ENCODE measurements at regions not wholly inside any gene's neighbourhood (a gene's known extent, or its start where the extent isn't known, plus 50 kb on each side); places are given as distances from the start of the nearest gene placed in this dataset.

GRCh38 chr3:168212664-168213285 is 117.1 kb upstream of the GOLIM4 start:
- in situ Hi-C loops (cut with MboI; ENCODE audit: low sequenced_read_pairs): no loop called here

GRCh38 chr3:168205451-168205850 is 109.7 kb upstream of the GOLIM4 start:
- in situ Hi-C loops (cut with MboI; ENCODE audit: low sequenced_read_pairs): no loop called here

- in situ Hi-C loops (cut with MboI; ENCODE audit: low sequenced_read_pairs): no loop called here
Measured at GRCh38 chr3:168197162-168197561, 101.4 kb upstream of the GOLIM4 start.

DNA sequence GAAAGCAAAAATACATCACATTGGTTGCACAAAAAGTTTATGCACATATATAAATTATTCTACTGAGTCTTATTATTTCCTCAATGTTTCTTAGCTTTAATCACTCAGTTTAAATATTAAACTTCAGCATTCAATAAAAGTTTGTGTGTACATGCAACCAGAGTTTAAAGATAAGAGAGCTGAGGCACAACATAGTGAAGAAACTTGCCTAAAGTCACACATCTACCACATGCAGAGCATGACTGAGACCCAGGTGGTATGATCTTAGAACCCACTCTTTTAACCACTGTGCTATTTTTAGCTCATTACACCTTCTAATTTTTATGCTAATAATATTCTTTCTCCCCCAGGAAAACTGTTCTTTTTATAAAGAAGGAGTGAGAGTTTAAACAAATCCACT is 96.1 kb upstream of the GOLIM4 start:
- in situ Hi-C loops (cut with MboI; ENCODE audit: low sequenced_read_pairs): no loop called here

GRCh38 chr3:168187233-168187632 is 91.5 kb upstream of the GOLIM4 start:
- in situ Hi-C loops (cut with MboI; ENCODE audit: low sequenced_read_pairs): no loop called here

DNA sequence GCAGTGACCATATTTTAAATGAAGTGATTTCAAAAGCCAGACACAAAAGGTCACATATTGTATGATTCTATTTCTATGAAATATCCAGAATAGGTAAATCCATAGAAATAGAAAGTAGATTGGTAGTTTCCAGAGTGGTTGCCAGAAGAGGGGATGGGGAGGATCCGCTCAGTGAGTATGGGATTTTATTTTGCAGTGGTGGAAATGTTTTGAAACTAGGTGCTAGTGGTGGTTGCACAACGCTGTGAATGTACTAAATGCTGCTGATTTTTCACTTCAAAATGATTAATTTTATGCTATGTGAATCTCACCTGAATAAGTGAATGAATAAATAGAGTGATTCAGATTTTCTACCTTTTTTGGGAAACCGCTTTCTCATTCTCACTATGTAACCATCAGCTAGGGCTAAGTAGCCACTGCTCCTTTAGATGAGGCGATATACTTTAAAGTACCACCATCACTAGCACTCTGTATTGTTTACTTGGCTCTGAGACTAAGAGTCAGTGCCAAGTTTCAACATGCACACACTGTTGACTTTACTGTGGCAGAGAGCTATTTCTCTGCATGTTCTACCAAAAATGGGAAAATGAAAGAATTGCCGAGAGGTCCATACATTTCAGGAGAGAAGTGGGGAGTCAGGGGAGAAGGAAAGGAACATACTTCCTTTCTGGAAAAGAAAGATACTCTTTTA is 90.7 kb upstream of the GOLIM4 start:
- in situ Hi-C loops (cut with MboI; ENCODE audit: low sequenced_read_pairs): no loop called here

GRCh38 chr3:168183774-168184173 is 88.0 kb upstream of the GOLIM4 start:
- in situ Hi-C loops (cut with MboI; ENCODE audit: low sequenced_read_pairs): no loop called here

- in situ Hi-C loops (cut with MboI; ENCODE audit: low sequenced_read_pairs): no loop called here
Measured at GRCh38 chr3:168168743-168169142, 73.0 kb upstream of the GOLIM4 start.

DNA sequence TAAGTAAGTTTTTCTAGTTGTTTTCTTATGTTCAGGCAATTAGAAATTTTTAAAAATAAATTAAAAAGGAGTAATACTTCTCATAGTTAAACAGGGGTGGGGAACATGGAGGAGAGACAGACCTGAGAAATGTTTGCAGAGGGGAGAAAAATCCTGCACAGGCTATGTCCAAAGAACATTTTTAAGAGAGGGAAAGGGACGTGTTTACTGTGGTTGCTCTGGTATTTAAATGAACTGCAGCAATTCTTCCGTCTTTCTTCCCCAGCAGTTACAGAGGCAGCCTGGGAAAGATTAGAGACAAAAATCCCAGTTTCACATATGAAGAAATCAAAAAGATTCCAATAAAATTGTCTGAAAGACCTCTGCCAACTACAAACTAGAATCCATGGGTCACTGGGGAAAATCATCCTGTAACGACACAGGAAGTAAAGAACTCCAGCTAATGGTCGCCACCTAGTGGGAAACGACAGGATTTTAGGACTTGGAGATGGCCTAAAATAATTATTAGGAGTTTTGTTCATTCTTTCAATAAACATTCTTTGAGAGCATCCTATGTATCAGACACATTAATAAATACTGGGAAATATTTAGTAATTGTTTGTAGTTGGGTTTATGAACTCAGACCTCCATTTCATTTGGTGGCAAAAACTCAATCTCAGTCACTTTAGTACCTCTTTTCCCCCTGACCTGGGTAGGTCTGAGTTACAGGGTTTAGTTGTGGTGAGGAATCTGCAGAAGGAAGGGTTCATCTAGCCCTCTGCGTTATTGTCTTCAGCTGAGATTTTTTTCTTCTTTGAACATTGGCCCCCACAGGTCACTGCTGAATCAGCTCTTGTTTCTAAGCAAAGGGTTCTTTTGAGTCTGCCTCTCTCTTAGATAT is 69.9 kb upstream of the GOLIM4 start:
- in situ Hi-C loops (cut with MboI; ENCODE audit: low sequenced_read_pairs): no loop called here

- in situ Hi-C loops (cut with MboI; ENCODE audit: low sequenced_read_pairs): no loop called here
Measured at GRCh38 chr3:168162172-168162571, 66.4 kb upstream of the GOLIM4 start.

GRCh38 chr3:168161696-168162095 is 66.0 kb upstream of the GOLIM4 start:
- in situ Hi-C loops (cut with MboI; ENCODE audit: low sequenced_read_pairs): no loop called here

GRCh38 chr3:168157903-168158302 is 62.2 kb upstream of the GOLIM4 start:
- in situ Hi-C loops (cut with MboI; ENCODE audit: low sequenced_read_pairs): loop anchor here (10.0 kb wide), 1 partner anchor 113 kb away; no protein-coding TSS in a partner anchor

GRCh38 chr3:168157099-168157700 is 61.5 kb upstream of the GOLIM4 start:
- in situ Hi-C loops (cut with MboI; ENCODE audit: low sequenced_read_pairs): loop anchor here (10.0 kb wide), 1 partner anchor 112 kb away; no protein-coding TSS in a partner anchor

DNA sequence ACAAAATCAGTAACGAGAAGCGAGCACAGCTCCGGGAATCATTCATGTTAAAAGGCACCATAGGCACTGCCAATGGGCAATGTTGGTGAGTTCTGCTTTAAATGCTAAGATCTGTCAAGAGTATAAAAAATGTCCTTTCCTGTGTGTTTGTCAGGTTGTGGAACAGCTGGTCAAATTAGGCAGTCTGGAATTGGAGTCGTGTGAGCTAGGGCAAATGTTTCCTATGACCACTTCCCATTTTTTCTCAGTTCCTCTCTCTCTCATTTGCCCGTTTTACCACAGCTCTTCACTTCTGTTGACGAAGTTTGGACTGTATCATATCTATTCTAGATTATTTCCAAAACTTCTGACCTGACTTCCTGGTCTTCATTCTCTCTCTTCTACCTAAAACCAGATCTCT is 60.8 kb upstream of the GOLIM4 start:
- in situ Hi-C loops (cut with MboI; ENCODE audit: low sequenced_read_pairs): loop anchor here (10.0 kb wide), 1 partner anchor 112 kb away; no protein-coding TSS in a partner anchor

DNA sequence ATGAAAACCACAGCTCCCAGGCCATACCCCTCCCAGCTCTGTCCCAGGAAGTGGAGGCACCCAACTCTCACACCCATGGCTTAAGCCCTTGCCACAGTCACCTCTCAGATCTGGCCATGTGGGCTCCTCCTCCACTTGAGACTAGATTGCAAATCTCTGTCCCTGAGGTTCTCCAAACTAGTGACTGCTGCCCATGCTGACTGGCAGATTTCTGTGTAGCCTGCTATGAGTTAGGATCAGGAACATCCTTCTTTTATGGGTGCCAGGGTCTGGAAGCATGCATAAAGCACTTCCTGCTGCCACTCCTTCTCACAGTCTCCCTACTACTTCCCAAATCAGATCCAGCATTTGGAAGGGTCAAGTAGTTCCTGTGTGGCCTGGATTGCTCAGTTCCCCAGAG is 59.6 kb upstream of the GOLIM4 start:
- in situ Hi-C loops (cut with MboI; ENCODE audit: low sequenced_read_pairs): loop anchor here (10.0 kb wide), 1 partner anchor 111 kb away; no protein-coding TSS in a partner anchor

GRCh38 chr3:168154089-168154488 is 58.4 kb upstream of the GOLIM4 start:
- in situ Hi-C loops (cut with MboI; ENCODE audit: low sequenced_read_pairs): loop anchor here (10.0 kb wide), 1 partner anchor 109 kb away; no protein-coding TSS in a partner anchor

DNA sequence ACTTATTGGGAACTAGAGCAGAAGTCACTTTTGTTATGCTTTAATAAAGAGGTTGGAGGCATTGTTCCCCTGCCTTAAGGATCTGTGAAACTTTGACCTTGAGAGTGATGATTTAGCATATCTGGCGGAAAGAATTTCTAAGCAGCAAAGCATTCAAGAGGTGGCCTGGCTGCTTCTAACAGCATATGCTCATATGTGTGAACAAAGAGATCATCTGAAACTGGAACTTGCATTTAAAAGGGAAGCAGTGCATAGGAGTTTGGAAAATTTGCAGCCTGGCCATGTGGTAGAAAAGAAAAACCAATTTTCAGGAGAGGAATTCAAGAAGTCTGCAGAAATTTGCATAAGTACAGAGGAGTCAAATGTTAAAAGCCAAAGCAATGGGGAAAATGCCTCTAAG is 56.4 kb upstream of the GOLIM4 start:
- in situ Hi-C loops (cut with MboI; ENCODE audit: low sequenced_read_pairs): loop anchor here (10.0 kb wide), 1 partner anchor 107 kb away; no protein-coding TSS in a partner anchor
